CD14-positive monocyte (primary cell): ENCODE measurements at regions not wholly inside any gene's neighbourhood (a gene's known extent, or its start where the extent isn't known, plus 50 kb on each side); places are given as distances from the start of the nearest gene placed in this dataset.

ENCODE experiments used
- DNase-seq, 3 donors: peaks; one replicate each; pipeline ENCODE4 v3.0.0-alpha.2; 2011 to 2022
- H2AFZ ChIP-seq: 2 replicates; pipeline ENCODE4 v1.6.0; 2012; ENCODE audit warnings: mild to moderate bottlenecking, low read depth, low read length, inconsistent platforms; ENCODE audit not compliant: insufficient read depth, poor library complexity, severe bottlenecking
- H3K27ac ChIP-seq, 2 donors: 1 replicate in 1 of 2; 2 replicates in 1 of 2; pipeline ENCODE4 v1.5.1; 2012 to 2013; ENCODE audit warnings: low read length in 2 of 2, control low read depth in 1 of 2, inconsistent platforms in 1 of 2, low read depth in 1 of 2, mild to moderate bottlenecking in 1 of 2
- H3K27me3 ChIP-seq, 2 donors: one replicate each; pipeline versions ENCODE4 v1.6.0 to v1.6.1; 2011 to 2013; ENCODE audit warnings: low read length in 2 of 2; ENCODE audit not compliant: control insufficient read depth in 2 of 2, insufficient read depth in 2 of 2
- H3K36me3 ChIP-seq, 2 donors: replicated peaks in 1 of 2; 1 replicate in 1 of 2; 2 replicates in 1 of 2; pipeline versions ENCODE4 v1.5.1 to v1.6.1; 2012 to 2013; ENCODE audit warnings: low read length in 2 of 2, control low read depth in 1 of 2, inconsistent platforms in 1 of 2, mild to moderate bottlenecking in 1 of 2; ENCODE audit not compliant: insufficient read depth in 2 of 2, control insufficient read depth in 1 of 2
- H3K4me1 ChIP-seq, 2 donors: 1 replicate in 1 of 2; 2 replicates in 1 of 2; pipeline versions ENCODE4 v1.5.1 to v1.6.1; 2012 to 2013; ENCODE audit warnings: low read length in 2 of 2, control low read depth in 1 of 2, inconsistent platforms in 1 of 2, mild to moderate bottlenecking in 1 of 2, moderate library complexity in 1 of 2; ENCODE audit not compliant: insufficient read depth in 2 of 2, control insufficient read depth in 1 of 2
- H3K4me2 ChIP-seq: replicated peaks from 2 replicates; pipeline ENCODE3; 2012; ENCODE audit warnings: low read length, moderate library complexity, mild to moderate bottlenecking; ENCODE audit not compliant: poor library complexity, severe bottlenecking; ENCODE audit errors: extremely low read depth
- H3K4me3 ChIP-seq, 3 experiments: fragments of 200-600 bp in 1 of 3; sonication (generic) in 1 of 3; replicated peaks in 1 of 3; 1 replicate in 2 of 3; 2 replicates in 1 of 3; pipeline ENCODE4 v1.5.1; 2011 to 2013; ENCODE audit warnings: low read length in 3 of 3, mild to moderate bottlenecking in 3 of 3, control low read depth in 2 of 3, low read depth in 2 of 3, inconsistent platforms in 1 of 3, moderate library complexity in 1 of 3
- H3K79me2 ChIP-seq: 2 replicates; pipeline ENCODE4 v1.6.0; 2012; ENCODE audit warnings: mild to moderate bottlenecking, control low read depth, inconsistent platforms, low read length, moderate library complexity; ENCODE audit not compliant: insufficient read depth
- H3K9ac ChIP-seq: 2 replicates; pipeline ENCODE4 v1.6.0; 2017; ENCODE audit warnings: low read length, mild to moderate bottlenecking; ENCODE audit not compliant: insufficient read depth, poor library complexity, severe bottlenecking
- H3K9me3 ChIP-seq, 2 donors: replicated peaks in 1 of 2; 1 replicate in 1 of 2; 2 replicates in 1 of 2; pipeline versions ENCODE4 v1.5.1 to v1.6.1; 2012 to 2013; ENCODE audit warnings: low read length in 2 of 2, control low read depth in 1 of 2; ENCODE audit not compliant: control insufficient read depth in 1 of 2, insufficient read depth in 1 of 2
- H4K20me1 ChIP-seq: 2 replicates; pipeline ENCODE4 v1.6.0; 2012; ENCODE audit warnings: mild to moderate bottlenecking, low read length, control low read depth, moderate library complexity; ENCODE audit not compliant: insufficient read depth
- H3K27ac Mint-ChIP-seq, 7 donors: one replicate each; pipeline ENCODE4 v1.8.0; 2020; ENCODE audit warnings: mild to moderate bottlenecking in 7 of 7, mixed read lengths in 7 of 7, moderate library complexity in 6 of 7, inconsistent platforms in 2 of 7
- H3K27me3 Mint-ChIP-seq, 3 donors: one replicate each; pipeline ENCODE4 v1.8.0; 2021 to 2022; ENCODE audit warnings: low read depth in 3 of 3, mild to moderate bottlenecking in 3 of 3, mixed read lengths in 3 of 3, moderate library complexity in 3 of 3, inconsistent platforms in 1 of 3
- H3K36me3 Mint-ChIP-seq, 2 donors: one replicate each; pipeline ENCODE4 v1.8.0; 2020; ENCODE audit warnings: mixed read lengths in 2 of 2, inconsistent platforms in 1 of 2, mild to moderate bottlenecking in 1 of 2
- H3K4me1 Mint-ChIP-seq: one replicate; pipeline ENCODE4 v1.8.0; 2020; ENCODE audit warnings: mild to moderate bottlenecking, mixed read lengths
- H3K4me3 Mint-ChIP-seq, 2 donors: one replicate each; pipeline ENCODE4 v1.8.0; 2020; ENCODE audit warnings: mild to moderate bottlenecking in 2 of 2, mixed read lengths in 2 of 2, moderate library complexity in 1 of 2
- H3K9me3 Mint-ChIP-seq, 7 donors: one replicate each; pipeline ENCODE4 v1.8.0; 2020 to 2022; ENCODE audit warnings: mixed read lengths in 7 of 7, mild to moderate bottlenecking in 6 of 7, moderate library complexity in 6 of 7, inconsistent platforms in 2 of 7
- CTCF ChIP-seq: fragments of 200-600 bp; IDR thresholded peaks from one replicate; pipeline ENCODE4 v1.8.0; 2022; ENCODE audit warnings: antibody characterized with exemption, mild to moderate bottlenecking
- WGBS: methylation state at CpG from one replicate; pipeline ENCODE4 v1.1.5; 2013; ENCODE audit warnings: missing lambda C conversion rate; ENCODE audit not compliant: insufficient coverage; 5-methylcytosine and 5-hydroxymethylcytosine counted together
- intact Hi-C, 2 donors: fragments of 100-400 bp; cut with micrococcal nuclease; formaldehyde crosslinking; loops; one replicate each; pipeline versions ENCODE4 v1.15.0 to v1.15.1; 2023

GRCh38 chr5:115460472-115460871, 84.1 kb downstream of the FEM1C start:
- Mint-ChIP-seq H3K9me3 (peaks cover 0 to 4% (median 0%) of the 10 kb centered on the region in 7 donors), H3K36me3 (peaks cover 3% of the 10 kb centered on the region in 2 donors), H3K4me1 (peaks cover 16% of the 10 kb centered on the region), H3K4me3 (no peak overlapping the region), H3K27me3 (peaks cover 2 to 7% (median 6%) of the 10 kb centered on the region in 3 donors), H3K27ac (no peak overlapping the region)
- 9% methylated on average over 1 of the region's 2 CpGs for WGBS
- H2AFZ ChIP-seq: no peak overlapping the region
- H3K27ac ChIP-seq: no peak overlapping the region
- no peaks in the 10 kb centered on the region for H3K36me3 ChIP-seq
- intact Hi-C loops: loop anchor here in 1 of 2 donors (5.0 kb wide), 1 partner anchor 82 kb away; the partner anchor contains the start of gene FEM1C
- no peaks in the 10 kb centered on the region for H4K20me1 ChIP-seq
- no peaks in the 10 kb centered on the region for H3K79me2 ChIP-seq
- peaks cover 11 to 12% of the 10 kb centered on the region in 2 donors for H3K4me1 ChIP-seq
- no peak for TF ChIP-seq CTCF
- no peaks in the 10 kb centered on the region for H3K27me3 ChIP-seq
- peak; percentile 35 to 84 (median 72) for DNase-seq
- H3K4me2 ChIP-seq: no peak overlapping the region
- no peak overlapping the region for H3K9ac ChIP-seq
- H3K9me3 ChIP-seq: no peaks in the 10 kb centered on the region
- no peak overlapping the region for H3K4me3 ChIP-seq

DNA sequence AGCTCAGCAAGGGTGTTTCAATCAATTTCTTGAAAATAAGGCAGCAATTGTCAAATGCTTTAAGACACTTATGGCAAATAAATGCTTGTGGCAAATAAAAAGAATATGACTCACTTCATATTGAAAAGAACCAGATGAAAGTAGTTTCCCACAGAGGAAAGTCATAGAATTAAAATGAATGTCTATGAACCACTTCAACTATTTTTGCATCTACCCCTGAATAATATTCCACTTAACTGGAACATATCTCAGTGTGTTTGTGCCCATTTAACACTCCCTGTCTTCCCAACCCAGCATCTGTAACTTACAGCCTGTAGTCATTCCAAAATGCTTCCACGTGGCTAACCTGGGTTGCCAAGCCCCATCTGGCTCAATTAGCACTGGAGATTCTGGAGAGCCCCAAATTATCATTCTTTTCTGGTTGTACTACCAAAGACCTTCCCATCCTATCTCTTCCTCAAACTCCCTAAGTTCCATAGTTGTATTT, 84.7 kb downstream of the FEM1C start:
- DNase-seq: no peak
- 100% methylated on average over 1 of the region's 1 CpG for WGBS

More for the DNA sequence above, 84.7 kb downstream of the FEM1C start:
- no peak overlapping the region for H3K27ac Mint-ChIP-seq
- Histone ChIP-seq H3K27ac (no peak overlapping the region), H3K4me2 (no peak overlapping the region), H3K27me3 (no peaks in the 10 kb centered on the region), H3K9me3 (no peaks in the 10 kb centered on the region), H3K36me3 (no peaks in the 10 kb centered on the region), H3K9ac (no peak overlapping the region), H3K4me3 (no peak overlapping the region), H3K79me2 (no peaks in the 10 kb centered on the region), H4K20me1 (no peaks in the 10 kb centered on the region), H3K4me1 (peaks cover 12 to 14% of the 10 kb centered on the region in 2 donors), H2AFZ (no peak overlapping the region)
- H3K27me3 Mint-ChIP-seq: peaks cover 2 to 7% (median 6%) of the 10 kb centered on the region in 3 donors
- no peak overlapping the region for H3K4me3 Mint-ChIP-seq
- peaks cover 20% of the 10 kb centered on the region for H3K4me1 Mint-ChIP-seq
- peaks cover 0 to 4% (median 0%) of the 10 kb centered on the region in 7 donors for H3K9me3 Mint-ChIP-seq
- intact Hi-C loops: loop anchor here in 1 of 2 donors (5.0 kb wide), 1 partner anchor 82 kb away; the partner anchor contains the start of gene FEM1C
- peaks cover 3% of the 10 kb centered on the region in 2 donors for H3K36me3 Mint-ChIP-seq
- no peak for TF ChIP-seq CTCF
